H1 (cell line): ENCODE measurements at regions not wholly inside any gene's neighbourhood (a gene's known extent, or its start where the extent isn't known, plus 50 kb on each side); places are given as distances from the start of the nearest gene placed in this dataset.

Experiments used
- CHD7 ChIP-seq: fragments of 300-600 bp; sonication (generic); IDR thresholded peaks from 2 replicates; pipeline ENCODE4 v1.7.1; 2012; ENCODE audit warnings: low read length, moderate library complexity, mild to moderate bottlenecking, inconsistent platforms; ENCODE audit not compliant: insufficient replicate concordance
- E2F6 ChIP-seq: IDR thresholded peaks from 2 replicates; pipeline ENCODE4 v1.6.1; 2012; ENCODE audit warnings: inconsistent platforms
- GABPA ChIP-seq: IDR thresholded peaks from 2 replicates; pipeline ENCODE4 v1.6.1; 2011; ENCODE audit warnings: mild to moderate bottlenecking, low read length, moderate library complexity, borderline replicate concordance; ENCODE audit not compliant: insufficient read depth
- HDAC2 ChIP-seq, 2 experiments: fragments of 300-600 bp in 1 of 2; sonication (generic) in 1 of 2; IDR thresholded peaks; 2 replicates each; pipeline ENCODE4 v1.6.1; 2011 to 2012; ENCODE audit warnings: low read depth in 2 of 2, low read length in 2 of 2, mild to moderate bottlenecking in 2 of 2, moderate library complexity in 2 of 2, borderline replicate concordance in 1 of 2, inconsistent platforms in 1 of 2
- JUN ChIP-seq: IDR thresholded peaks from 2 replicates; pipeline ENCODE4 v1.6.1; 2011; ENCODE audit warnings: low read depth, mild to moderate bottlenecking, improper control_type of control experiment, low read length
- NRF1 ChIP-seq: IDR thresholded peaks from 2 replicates; pipeline ENCODE4 v1.6.1; 2011; ENCODE audit warnings: mild to moderate bottlenecking, low read depth, low read length, improper control_type of control experiment
- SIN3A ChIP-seq, 2 experiments: IDR thresholded peaks in 1 of 2; conservative IDR thresholded peaks in 1 of 2; 2 replicates each; pipeline ENCODE4 v1.6.1; 2011 to 2012; ENCODE audit warnings: low read length in 2 of 2, improper control_type of control experiment in 1 of 2, low read depth in 1 of 2, mild to moderate bottlenecking in 1 of 2

GRCh38 chr10:4456279-4456678 lies 369.7 kb upstream of the AKR1E2 start (continued):
- TF ChIP-seq CHD7 (no peak), JUN (no peak), GABPA (no peak), NRF1 (no peak), HDAC2 (IDR thresholded peaks at IDR 0.05; ENCODE audit: borderline replicate concordance in 1 of 2, low read depth in 2 of 2, low read length in 2 of 2) (no peak), SIN3A (conservative IDR thresholded peaks at IDR 0.05 in 1 of 2, IDR thresholded peaks at IDR 0.05 in 1 of 2; ENCODE audit: low read depth in 1 of 2, low read length in 2 of 2) (no peak), E2F6 (no peak)
